IPS DF 4.7 (cell line): ENCODE measurements at regions not wholly inside any gene's neighbourhood (a gene's known extent, or its start where the extent isn't known, plus 50 kb on each side); places are given as distances from the start of the nearest gene placed in this dataset.

Experiments
- DNase-seq: peaks from one replicate; pipeline ENCODE4 v3.0.0-alpha.2; 2013; ENCODE audit warnings: low spot score; ENCODE audit errors: extremely low read depth

- no peak for DNase-seq
Observed at GRCh38 chr3:35383719-35384555, 255.4 kb upstream of the ARPP21 start.

- no peak for DNase-seq
Observed at GRCh38 chr3:35385271-35385670, 254.1 kb upstream of the ARPP21 start.

GRCh38 chr3:35389907-35390306 lies 249.4 kb upstream of the ARPP21 start:
- DNase-seq = no peak

- DNase-seq = no peak
Observed at GRCh38 chr3:35392187-35392586, 247.1 kb upstream of the ARPP21 start.

GRCh38 chr3:35393901-35394799 lies 245.2 kb upstream of the ARPP21 start:
- no peak for DNase-seq

- no peak for DNase-seq
Observed at GRCh38 chr3:35394905-35395304, 244.4 kb upstream of the ARPP21 start.

- no peak for DNase-seq
Observed at GRCh38 chr3:35401671-35402070, 237.7 kb upstream of the ARPP21 start.

GRCh38 chr3:35404571-35404970 lies 234.8 kb upstream of the ARPP21 start:
- no peak for DNase-seq

- no peak for DNase-seq
Observed at GRCh38 chr3:35408882-35409281, 230.4 kb upstream of the ARPP21 start.

- DNase-seq = no peak
Observed at GRCh38 chr3:35409991-35410390, 229.3 kb upstream of the ARPP21 start.

- no peak for DNase-seq
Observed at GRCh38 chr3:35413483-35413882, 225.8 kb upstream of the ARPP21 start.

- DNase-seq = no peak
Observed at GRCh38 chr3:35417080-35417479, 222.2 kb upstream of the ARPP21 start.

GRCh38 chr3:35422101-35422500 lies 217.2 kb upstream of the ARPP21 start:
- no peak for DNase-seq

- no peak for DNase-seq
Observed at GRCh38 chr3:35422836-35423601, 216.3 kb upstream of the ARPP21 start.

GRCh38 chr3:35426366-35426958 lies 212.9 kb upstream of the ARPP21 start:
- DNase-seq = no peak

GRCh38 chr3:35437381-35437780 lies 201.9 kb upstream of the ARPP21 start:
- no peak for DNase-seq

GRCh38 chr3:35438101-35438500 lies 201.2 kb upstream of the ARPP21 start:
- DNase-seq = no peak

- DNase-seq = no peak
Observed at GRCh38 chr3:35439663-35440062, 199.7 kb upstream of the ARPP21 start.

- no peak for DNase-seq
Observed at GRCh38 chr3:35440826-35441225, 198.5 kb upstream of the ARPP21 start.

GRCh38 chr3:35446896-35447295 lies 192.4 kb upstream of the ARPP21 start:
- no peak for DNase-seq

GRCh38 chr3:35448121-35448520 lies 191.2 kb upstream of the ARPP21 start:
- no peak for DNase-seq
